ENCODE measurements at regions not wholly inside any gene's neighbourhood (a gene's known extent, or its start where the extent isn't known, plus 50 kb on each side); places are given as distances from the start of the nearest gene placed in this dataset.

GRCh38 chr4:134043266-134043665, 158.3 kb downstream of the PABPC4L start:
- ATAC-seq: no peak
- Histone ChIP-seq H3K27ac (ENCODE audit: low read length) (no peak overlapping the region), H3K4me3 (ENCODE audit: low read depth in 2 of 2, low read length in 2 of 2) (no peak overlapping the region), H3K4me1 (ENCODE audit: control insufficient read depth, insufficient read depth, low read length) (no peaks in the 10 kb centered on the region), H3K9me3 (ENCODE audit: control insufficient read depth, insufficient read depth, low read depth, low read length) (no peaks in the 10 kb centered on the region), H3K36me3 (ENCODE audit: control insufficient read depth, insufficient read depth, low read length) (no peaks in the 10 kb centered on the region), H3K27me3 (ENCODE audit: control insufficient read depth, insufficient read depth, low read length) (no peaks in the 10 kb centered on the region)
- POLR2A ChIA-PET: no interaction called here
- in situ Hi-C loops (cut with HindIII; ENCODE audit: low pct_unique_long_range_greater_than_20kb, low sequenced_read_pairs) (no loop called here), intact Hi-C loops (cut with micrococcal nuclease; ENCODE audit: unreplicated experiment) (no loop called here)
- TF ChIP-seq POLR2AphosphoS5 (IDR thresholded peaks at IDR 0.05; ENCODE audit: low read depth, low read length) (no peak), CTCF (IDR thresholded peaks at IDR 0.05) (no peak), REST (IDR thresholded peaks at IDR 0.05; ENCODE audit: insufficient read depth in 1 of 2, low read depth in 2 of 2, low read length in 1 of 2) (no peak)
- no TSS peak for BruUV-seq (replicated peaks)
- DNase-seq (ENCODE audit: low read depth, low spot score): no peak
- CTCF ChIA-PET: no interaction called here

GRCh38 chr4:134028421-134028820, 173.2 kb downstream of the PABPC4L start:
- ChIA-PET POLR2A (interaction anchor here (0.7 kb wide), 1 partner anchor 57 kb away, joined by 3 read pairs; no protein-coding TSS in a partner anchor), CTCF (no interaction called here)
- Histone ChIP-seq H3K4me3 (ENCODE audit: low read depth in 2 of 2, low read length in 2 of 2) (no peak overlapping the region), H3K36me3 (ENCODE audit: control insufficient read depth, insufficient read depth, low read length) (no peaks in the 10 kb centered on the region), H3K27me3 (ENCODE audit: control insufficient read depth, insufficient read depth, low read length) (no peaks in the 10 kb centered on the region), H3K9me3 (ENCODE audit: control insufficient read depth, insufficient read depth, low read depth, low read length) (no peaks in the 10 kb centered on the region), H3K4me1 (ENCODE audit: control insufficient read depth, insufficient read depth, low read length) (no peaks in the 10 kb centered on the region), H3K27ac (ENCODE audit: low read length) (no peak overlapping the region)
- in situ Hi-C loops (cut with HindIII; ENCODE audit: low pct_unique_long_range_greater_than_20kb, low sequenced_read_pairs) (no loop called here), intact Hi-C loops (cut with micrococcal nuclease; ENCODE audit: unreplicated experiment) (no loop called here)
- no peak for ATAC-seq
- BruUV-seq (replicated peaks): no TSS peak
- TF ChIP-seq POLR2AphosphoS5 (IDR thresholded peaks at IDR 0.05; ENCODE audit: low read depth, low read length) (no peak), TCF7L2 (IDR thresholded peaks at IDR 0.05; ENCODE audit: low read depth, low read length) (no peak), SIN3A (IDR thresholded peaks at IDR 0.05; ENCODE audit: borderline replicate concordance, insufficient read depth, low read depth, low read length) (no peak), CTCF (IDR thresholded peaks at IDR 0.05) (no peak), REST (IDR thresholded peaks at IDR 0.05; ENCODE audit: insufficient read depth in 1 of 2, low read depth in 2 of 2, low read length in 1 of 2) (no peak)
- DNase-seq (ENCODE audit: low read depth, low spot score): no peak

All from Panc1 (cell line).